SK-N-SH (cell line): ENCODE measurements at regions not wholly inside any gene's neighbourhood (a gene's known extent, or its start where the extent isn't known, plus 50 kb on each side); places are given as distances from the start of the nearest gene placed in this dataset.

Source experiments
- CTCF ChIA-PET: fragments of 300-600, 350-600 bp; formaldehyde crosslinking; extraction: SDS; loops from one replicate; lab custom pipeline; 2021; lab: Yijun Ruan, JAX
- POLR2A ChIA-PET: fragments of 350-600 bp; sonication (Branson Sonifier 250); formaldehyde crosslinking; extraction: SDS; loops from one replicate; lab custom pipeline; 2020; ENCODE audit warnings: antibody characterized with exemption, inconsistent platforms; lab: Yijun Ruan, JAX
- DNase-seq: peaks from one replicate; pipeline ENCODE4 v3.0.0; 2012
- H2AFZ ChIP-seq: fragments of 200-600 bp; sonication (generic); 2 replicates; pipeline ENCODE4 v1.8.1; 2016; ENCODE audit warnings: antibody characterized with exemption, mild to moderate bottlenecking, low read depth
- H3F3A ChIP-seq: fragments of 200-600 bp; sonication (generic); replicated peaks from 2 replicates; pipeline ENCODE3; 2016; ENCODE audit warnings: antibody characterized with exemption, mild to moderate bottlenecking; ENCODE audit not compliant: insufficient read depth
- H3K27ac ChIP-seq, 2 experiments: fragments of 200-500 bp in 1 of 2; fragments of 200-600 bp in 1 of 2; sonication (Bioruptor generic) in 1 of 2; sonication (generic), shearing (Covaris generic) in 1 of 2; 2 replicates each; pipeline versions ENCODE4 v1.5.1 to v1.6.1; 2014 to 2016; ENCODE audit warnings: low read depth in 2 of 2, inconsistent platforms in 1 of 2, low read length in 1 of 2, mild to moderate bottlenecking in 1 of 2, mixed read lengths in 1 of 2
- H3K27me3 ChIP-seq: fragments of 200-600 bp; sonication (generic), shearing (Covaris generic); 2 replicates; pipeline ENCODE4 v1.6.1; 2016; ENCODE audit warnings: mixed run types; ENCODE audit not compliant: insufficient read depth
- H3K36me3 ChIP-seq, 2 experiments: fragments of 200-500 bp in 1 of 2; fragments of 200-600 bp in 1 of 2; sonication (Bioruptor generic) in 1 of 2; sonication (generic) in 1 of 2; replicated peaks in 1 of 2; 2 replicates each; pipeline versions ENCODE3 to v1.5.1; 2014 to 2016; ENCODE audit warnings: low read length in 1 of 2, mild to moderate bottlenecking in 1 of 2; ENCODE audit not compliant: insufficient read depth in 2 of 2, control insufficient read depth in 1 of 2
- H3K4me1 ChIP-seq, 2 experiments: fragments of 200-500 bp in 1 of 2; fragments of 200-600 bp in 1 of 2; sonication (Bioruptor generic) in 1 of 2; sonication (generic), shearing (Covaris generic) in 1 of 2; 2 replicates each; pipeline versions ENCODE4 v1.5.1 to v1.6.1; 2014 to 2016; ENCODE audit warnings: low read depth in 1 of 2, low read length in 1 of 2, mixed run types in 1 of 2; ENCODE audit not compliant: insufficient read depth in 2 of 2, control insufficient read depth in 1 of 2
- H3K4me2 ChIP-seq: fragments of 200-600 bp; sonication (generic), shearing (Covaris generic); 2 replicates; pipeline ENCODE4 v1.6.1; 2017; ENCODE audit warnings: mixed run types
- H3K4me3 ChIP-seq, 2 experiments: fragments of 200-500 bp in 1 of 2; fragments of 200-600 bp in 1 of 2; sonication (Bioruptor generic) in 1 of 2; sonication (generic), shearing (Covaris generic) in 1 of 2; 2 replicates each; pipeline versions ENCODE4 v1.5.1 to v1.8.1; 2014 to 2016; ENCODE audit warnings: low read depth in 2 of 2, inconsistent platforms in 1 of 2, low read length in 1 of 2, mild to moderate bottlenecking in 1 of 2, mixed read lengths in 1 of 2, moderate library complexity in 1 of 2
- H3K79me2 ChIP-seq: fragments of 200-600 bp; sonication (generic); 2 replicates; pipeline ENCODE4 v1.8.1; 2017; ENCODE audit warnings: mild to moderate bottlenecking; ENCODE audit not compliant: insufficient read depth
- H3K9ac ChIP-seq: fragments of 200-600 bp; sonication (generic); 2 replicates; pipeline ENCODE4 v1.6.1; 2017; ENCODE audit warnings: mixed run types
- H3K9me2 ChIP-seq: fragments of 200-600 bp; sonication (generic); 2 replicates; pipeline ENCODE4 v1.6.1; 2017; ENCODE audit warnings: mixed run types
- H3K9me3 ChIP-seq: fragments of 200-600 bp; sonication (generic); 2 replicates; pipeline ENCODE4 v1.6.1; 2017; ENCODE audit warnings: mixed run types, mild to moderate bottlenecking, moderate library complexity
- H4K20me1 ChIP-seq: fragments of 200-600 bp; sonication (generic); 2 replicates; pipeline ENCODE4 v1.6.1; 2017; ENCODE audit warnings: mild to moderate bottlenecking, mixed run types; ENCODE audit not compliant: insufficient read depth
- FOSL2 ChIP-seq: IDR thresholded peaks from 2 replicates; pipeline ENCODE4 v1.4.0; 2012; ENCODE audit warnings: low read depth, mild to moderate bottlenecking, moderate library complexity, borderline replicate concordance
- GATA2 ChIP-seq: sonication (generic); formaldehyde crosslinking; IDR thresholded peaks from 2 replicates; pipeline ENCODE4 v1.5.0; 2020; ENCODE audit warnings: mild to moderate bottlenecking, missing genetic modification reagents
- MXI1 ChIP-seq: IDR thresholded peaks from 2 replicates; pipeline ENCODE4 v1.6.1; 2012; ENCODE audit warnings: mild to moderate bottlenecking, low read depth, low read length, improper control_type of control experiment
- NFIC ChIP-seq: IDR thresholded peaks from 2 replicates; pipeline ENCODE4 v1.4.0; 2012; ENCODE audit warnings: borderline replicate concordance
- RXRA ChIP-seq: IDR thresholded peaks from 2 replicates; pipeline ENCODE4 v1.4.0; 2012; ENCODE audit warnings: low read depth, mild to moderate bottlenecking, borderline replicate concordance
- SIN3A ChIP-seq: IDR thresholded peaks from 2 replicates; pipeline ENCODE4 v1.6.1; 2012; ENCODE audit warnings: low read depth, mild to moderate bottlenecking, low read length, moderate library complexity, borderline replicate concordance
- YY1 ChIP-seq: IDR thresholded peaks from 2 replicates; pipeline ENCODE4 v1.4.0; 2012; ENCODE audit warnings: low read depth, mild to moderate bottlenecking
- WGBS: methylation state at CpG from one replicate; pipeline ENCODE4 v1.1.6; 2017; ENCODE audit warnings: low lambda C conversion rate; 5-methylcytosine and 5-hydroxymethylcytosine counted together
- TF ChIP-seq, protein P1 (sequence below): IDR thresholded peaks from 2 replicates; pipeline ENCODE4 v1.4.0; 2012; ENCODE audit warnings: low read depth, borderline replicate concordance
- TF ChIP-seq, protein P2 (sequence below): fragments of 150-350 bp; IDR thresholded peaks from 2 replicates; pipeline ENCODE4 v1.6.1; 2017; ENCODE audit warnings: antibody characterized with exemption, low read length, low read depth, borderline replicate concordance

GRCh38 chr2:41457026-41457425 is 590.8 kb upstream of the PKDCC start:
- Histone ChIP-seq H3K4me3 (no peak overlapping the region), H3K27me3 (no peaks in the 10 kb centered on the region), H3K9me3 (no peaks in the 10 kb centered on the region), H3K36me3 (no peaks in the 10 kb centered on the region), H3F3A (no peaks in the 10 kb centered on the region), H3K9ac (no peak overlapping the region), H3K4me1 (no peaks in the 10 kb centered on the region), H3K79me2 (no peaks in the 10 kb centered on the region), H3K9me2 (no peaks in the 10 kb centered on the region), H2AFZ (no peak overlapping the region), H3K4me2 (no peak overlapping the region)
- ChIA-PET CTCF (interaction anchor here (0.8 kb wide), 1 partner anchor 10 kb away, joined by 3 read pairs; no protein-coding TSS in a partner anchor), POLR2A (no interaction called here)
- DNase-seq, result no peak
- 10% methylated on average over 3 of the region's 3 CpGs for WGBS
- TF ChIP-seq RXRA, result no peak
- TF ChIP-seq, protein P1, sequence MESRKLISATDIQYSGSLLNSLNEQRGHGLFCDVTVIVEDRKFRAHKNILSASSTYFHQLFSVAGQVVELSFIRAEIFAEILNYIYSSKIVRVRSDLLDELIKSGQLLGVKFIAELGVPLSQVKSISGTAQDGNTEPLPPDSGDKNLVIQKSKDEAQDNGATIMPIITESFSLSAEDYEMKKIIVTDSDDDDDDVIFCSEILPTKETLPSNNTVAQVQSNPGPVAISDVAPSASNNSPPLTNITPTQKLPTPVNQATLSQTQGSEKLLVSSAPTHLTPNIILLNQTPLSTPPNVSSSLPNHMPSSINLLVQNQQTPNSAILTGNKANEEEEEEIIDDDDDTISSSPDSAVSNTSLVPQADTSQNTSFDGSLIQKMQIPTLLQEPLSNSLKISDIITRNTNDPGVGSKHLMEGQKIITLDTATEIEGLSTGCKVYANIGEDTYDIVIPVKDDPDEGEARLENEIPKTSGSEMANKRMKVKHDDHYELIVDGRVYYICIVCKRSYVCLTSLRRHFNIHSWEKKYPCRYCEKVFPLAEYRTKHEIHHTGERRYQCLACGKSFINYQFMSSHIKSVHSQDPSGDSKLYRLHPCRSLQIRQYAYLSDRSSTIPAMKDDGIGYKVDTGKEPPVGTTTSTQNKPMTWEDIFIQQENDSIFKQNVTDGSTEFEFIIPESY, result no peak
- TF ChIP-seq, all 33 proteins: peak for 0
- H3K27ac ChIP-seq, result no peak overlapping the region
- no peaks in the 10 kb centered on the region for H4K20me1 ChIP-seq

DNA sequence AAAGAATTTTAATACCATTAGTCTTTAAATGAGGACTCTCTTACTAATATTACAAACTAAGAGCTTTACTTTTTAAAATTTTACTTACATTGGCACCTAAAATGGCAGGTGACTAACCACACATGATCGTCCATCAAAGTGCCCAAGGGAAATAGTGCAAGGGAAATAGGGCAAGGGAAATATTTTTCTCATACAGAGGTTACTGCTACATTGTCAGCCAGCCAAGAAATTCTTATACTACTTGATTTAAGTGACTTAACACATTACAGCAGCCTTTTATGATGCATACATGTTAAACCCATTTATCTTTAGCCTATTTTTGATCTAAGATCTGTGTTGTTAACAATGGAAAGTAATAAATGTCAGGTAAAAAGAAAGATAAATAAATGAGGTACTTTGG is 587.2 kb upstream of the PKDCC start:
- Histone ChIP-seq H3K4me1 (no peaks in the 10 kb centered on the region), H3K27me3 (no peaks in the 10 kb centered on the region), H3K4me3 (no peak overlapping the region), H2AFZ (no peak overlapping the region), H3K9me3 (no peaks in the 10 kb centered on the region), H3K27ac (no peak overlapping the region), H3K36me3 (no peaks in the 10 kb centered on the region), H3K79me2 (no peaks in the 10 kb centered on the region), H3F3A (no peaks in the 10 kb centered on the region), H3K9ac (no peak overlapping the region), H3K4me2 (no peak overlapping the region), H4K20me1 (no peaks in the 10 kb centered on the region), H3K9me2 (no peaks in the 10 kb centered on the region)
- POLR2A ChIA-PET, result no interaction called here
- no peak for DNase-seq
- WGBS, result 8% methylated on average over 1 of the region's 1 CpG
- TF ChIP-seq FOSL2 (no peak), NFIC (no peak), GATA2 (CRISPR knock-in tag) (no peak), MXI1 (no peak), SIN3A (no peak), YY1 (no peak)
- TF ChIP-seq, protein P2, sequence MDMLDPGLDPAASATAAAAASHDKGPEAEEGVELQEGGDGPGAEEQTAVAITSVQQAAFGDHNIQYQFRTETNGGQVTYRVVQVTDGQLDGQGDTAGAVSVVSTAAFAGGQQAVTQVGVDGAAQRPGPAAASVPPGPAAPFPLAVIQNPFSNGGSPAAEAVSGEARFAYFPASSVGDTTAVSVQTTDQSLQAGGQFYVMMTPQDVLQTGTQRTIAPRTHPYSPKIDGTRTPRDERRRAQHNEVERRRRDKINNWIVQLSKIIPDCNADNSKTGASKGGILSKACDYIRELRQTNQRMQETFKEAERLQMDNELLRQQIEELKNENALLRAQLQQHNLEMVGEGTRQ, result no peak
- CTCF ChIA-PET, result interaction anchor here (1.0 kb wide), 1 partner anchor 238 kb away, joined by 4 read pairs; no protein-coding TSS in a partner anchor
